ENCODE measurements at regions not wholly inside any gene's neighbourhood (a gene's known extent, or its start where the extent isn't known, plus 50 kb on each side); places are given as distances from the start of the nearest gene placed in this dataset.

- no peak for TF ChIP-seq POLR2A (IDR thresholded peaks at IDR 0.05)
- TF ChIP-seq CTCF (IDR thresholded peaks at IDR 0.05): no peak
These were observed 398.9 kb downstream of the FBXO15 start for GRCh38 chr18:73748731-73749130.
